Esophagus squamous epithelium (tissue), 4 donors: ENCODE measurements at regions not wholly inside any gene's neighbourhood (a gene's known extent, or its start where the extent isn't known, plus 50 kb on each side); places are given as distances from the start of the nearest gene placed in this dataset.

Experiments
- POLR2A ChIP-seq, 4 donors: fragments of 450-650 bp; IDR thresholded peaks; one replicate each; pipeline ENCODE4 v1.6.1; 2017; ENCODE audit warnings: antibody characterized with exemption in 4 of 4, mild to moderate bottlenecking in 4 of 4, moderate library complexity in 3 of 4
- TF ChIP-seq, protein P1 (sequence below), 6 experiments: fragments of 450-650 bp in 4 of 6; fragments of 200-600 bp in 2 of 6; sonication (generic) in 2 of 6; IDR thresholded peaks; one replicate each; pipeline ENCODE4 v1.5.1; 2016 to 2019; ENCODE audit warnings: antibody characterized with exemption in 6 of 6, mild to moderate bottlenecking in 4 of 6, moderate library complexity in 4 of 6

DNA sequence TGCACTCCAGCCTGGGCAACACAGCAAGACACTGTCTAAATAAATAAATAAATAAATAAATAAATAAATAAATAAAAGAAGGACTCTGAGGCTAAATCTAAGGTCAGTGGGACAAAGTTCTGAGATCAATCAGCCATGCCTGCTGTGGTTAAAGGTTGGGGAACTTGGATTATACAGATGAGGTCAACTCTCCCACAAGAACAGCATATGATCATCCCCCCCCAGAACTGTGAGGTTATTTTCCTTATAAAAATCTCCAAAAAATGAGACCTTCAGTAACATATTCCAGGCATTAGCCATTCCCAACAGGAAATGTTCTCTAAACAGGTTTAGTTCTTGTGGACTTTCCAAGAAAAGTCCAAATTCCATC lies 90.3 kb downstream of the C16orf95 start:
- TF ChIP-seq, protein P1, sequence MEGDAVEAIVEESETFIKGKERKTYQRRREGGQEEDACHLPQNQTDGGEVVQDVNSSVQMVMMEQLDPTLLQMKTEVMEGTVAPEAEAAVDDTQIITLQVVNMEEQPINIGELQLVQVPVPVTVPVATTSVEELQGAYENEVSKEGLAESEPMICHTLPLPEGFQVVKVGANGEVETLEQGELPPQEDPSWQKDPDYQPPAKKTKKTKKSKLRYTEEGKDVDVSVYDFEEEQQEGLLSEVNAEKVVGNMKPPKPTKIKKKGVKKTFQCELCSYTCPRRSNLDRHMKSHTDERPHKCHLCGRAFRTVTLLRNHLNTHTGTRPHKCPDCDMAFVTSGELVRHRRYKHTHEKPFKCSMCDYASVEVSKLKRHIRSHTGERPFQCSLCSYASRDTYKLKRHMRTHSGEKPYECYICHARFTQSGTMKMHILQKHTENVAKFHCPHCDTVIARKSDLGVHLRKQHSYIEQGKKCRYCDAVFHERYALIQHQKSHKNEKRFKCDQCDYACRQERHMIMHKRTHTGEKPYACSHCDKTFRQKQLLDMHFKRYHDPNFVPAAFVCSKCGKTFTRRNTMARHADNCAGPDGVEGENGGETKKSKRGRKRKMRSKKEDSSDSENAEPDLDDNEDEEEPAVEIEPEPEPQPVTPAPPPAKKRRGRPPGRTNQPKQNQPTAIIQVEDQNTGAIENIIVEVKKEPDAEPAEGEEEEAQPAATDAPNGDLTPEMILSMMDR (IDR thresholded peaks at IDR 0.05), result no peak
- TF ChIP-seq POLR2A (IDR thresholded peaks at IDR 0.05), result no peak
